Nephron (organoid): ENCODE measurements at regions not wholly inside any gene's neighbourhood (a gene's known extent, or its start where the extent isn't known, plus 50 kb on each side); places are given as distances from the start of the nearest gene placed in this dataset.

Experiments used
- H3K27ac Mint-ChIP-seq, 3 experiments: 2 replicates each; pipeline ENCODE4 v1.8.0; 2020; ENCODE audit warnings: mixed read lengths in 3 of 3, mild to moderate bottlenecking in 2 of 3, moderate library complexity in 1 of 3
- H3K27me3 Mint-ChIP-seq: 2 replicates; pipeline ENCODE4 v1.8.0; 2021; ENCODE audit warnings: low read depth, mild to moderate bottlenecking, moderate library complexity, mixed read lengths
- H3K36me3 Mint-ChIP-seq: 2 replicates; pipeline ENCODE4 v1.8.0; 2020; ENCODE audit warnings: low read depth, mixed read lengths
- H3K4me1 Mint-ChIP-seq: 2 replicates; pipeline ENCODE4 v1.8.0; 2020; ENCODE audit warnings: mixed read lengths
- H3K4me3 Mint-ChIP-seq, 3 experiments: 2 replicates each; pipeline ENCODE4 v1.8.0; 2020; ENCODE audit warnings: mild to moderate bottlenecking in 3 of 3, mixed read lengths in 3 of 3, moderate library complexity in 2 of 3
- H3K9me3 Mint-ChIP-seq: 2 replicates; pipeline ENCODE4 v1.8.0; 2020; ENCODE audit warnings: mixed read lengths
- CTCF ChIP-seq, 3 experiments: fragments of 200-600 bp; sonication (generic); IDR thresholded peaks; one replicate each; pipeline ENCODE4 v1.5.0; 2021; ENCODE audit warnings: antibody characterized with exemption in 3 of 3; ENCODE audit not compliant: unreplicated experiment in 3 of 3

GRCh38 chr11:80116796-80117195 lies 676.0 kb upstream of the TENM4 start:
- peak overlapping the region; percentile 95 to 96 (median 95) for H3K27ac Mint-ChIP-seq
- H3K4me3 Mint-ChIP-seq: peak overlapping the region in 2 of 3 experiments; percentile 18 to 26
- H3K9me3 Mint-ChIP-seq: peaks cover 14% of the 10 kb centered on the region
- H3K4me1 Mint-ChIP-seq: peaks cover 6% of the 10 kb centered on the region
- H3K36me3 Mint-ChIP-seq: no peaks in the 10 kb centered on the region
- H3K27me3 Mint-ChIP-seq: no peaks in the 10 kb centered on the region
- TF ChIP-seq CTCF (IDR thresholded peaks at IDR 0.05; ENCODE audit: unreplicated experiment in 3 of 3): no peak

GRCh38 chr11:80109652-80110051 lies 668.8 kb upstream of the TENM4 start:
- H3K27me3 Mint-ChIP-seq: no peaks in the 10 kb centered on the region
- H3K27ac Mint-ChIP-seq: no peak overlapping the region
- H3K4me3 Mint-ChIP-seq: no peak overlapping the region
- H3K9me3 Mint-ChIP-seq: peaks cover 23% of the 10 kb centered on the region
- no peaks in the 10 kb centered on the region for H3K36me3 Mint-ChIP-seq
- no peak for TF ChIP-seq CTCF (IDR thresholded peaks at IDR 0.05; ENCODE audit: unreplicated experiment in 3 of 3)
- no peaks in the 10 kb centered on the region for H3K4me1 Mint-ChIP-seq

GRCh38 chr11:80109031-80109430 lies 668.2 kb upstream of the TENM4 start:
- no peak for TF ChIP-seq CTCF (IDR thresholded peaks at IDR 0.05; ENCODE audit: unreplicated experiment in 3 of 3)
- Mint-ChIP-seq H3K36me3 (no peaks in the 10 kb centered on the region), H3K27ac (peak overlapping the region in 2 of 3 experiments; percentile 29 to 74), H3K9me3 (peaks cover 23% of the 10 kb centered on the region), H3K27me3 (no peaks in the 10 kb centered on the region), H3K4me3 (no peak overlapping the region), H3K4me1 (no peaks in the 10 kb centered on the region)

- peak; percentile 17 to 36 (median 34) for TF ChIP-seq CTCF (IDR thresholded peaks at IDR 0.05; ENCODE audit: unreplicated experiment in 3 of 3)
- no peak overlapping the region for H3K4me3 Mint-ChIP-seq
- no peaks in the 10 kb centered on the region for H3K4me1 Mint-ChIP-seq
- H3K27me3 Mint-ChIP-seq: peaks cover 5% of the 10 kb centered on the region
- H3K27ac Mint-ChIP-seq: peak overlapping the region; percentile 23 to 66 (median 35)
- no peaks in the 10 kb centered on the region for H3K36me3 Mint-ChIP-seq
- peaks cover 15% of the 10 kb centered on the region for H3K9me3 Mint-ChIP-seq
Measured at GRCh38 chr11:80107415-80107814, 666.6 kb upstream of the TENM4 start.

- H3K27me3 Mint-ChIP-seq: peaks cover 5% of the 10 kb centered on the region
- no peaks in the 10 kb centered on the region for H3K36me3 Mint-ChIP-seq
- no peak for TF ChIP-seq CTCF (IDR thresholded peaks at IDR 0.05; ENCODE audit: unreplicated experiment in 3 of 3)
- no peak overlapping the region for H3K4me3 Mint-ChIP-seq
- no peak overlapping the region for H3K27ac Mint-ChIP-seq
- no peaks in the 10 kb centered on the region for H3K4me1 Mint-ChIP-seq
- no peaks in the 10 kb centered on the region for H3K9me3 Mint-ChIP-seq
Measured at GRCh38 chr11:80104191-80104590, 663.4 kb upstream of the TENM4 start.

- Mint-ChIP-seq H3K9me3 (no peaks in the 10 kb centered on the region), H3K4me3 (no peak overlapping the region), H3K4me1 (no peaks in the 10 kb centered on the region), H3K27ac (no peak overlapping the region), H3K36me3 (no peaks in the 10 kb centered on the region), H3K27me3 (peaks cover 8% of the 10 kb centered on the region)
- no peak for TF ChIP-seq CTCF (IDR thresholded peaks at IDR 0.05; ENCODE audit: unreplicated experiment in 3 of 3)
Measured at GRCh38 chr11:80103142-80103859, 662.5 kb upstream of the TENM4 start.
